Body of pancreas (tissue), 4 donors: ENCODE measurements at regions not wholly inside any gene's neighbourhood (a gene's known extent, or its start where the extent isn't known, plus 50 kb on each side); places are given as distances from the start of the nearest gene placed in this dataset.

Experiments
- POLR2A ChIP-seq, 3 donors: fragments of 450-650 bp; IDR thresholded peaks; one replicate each; pipeline ENCODE4 v1.6.1; 2016; ENCODE audit warnings: antibody characterized with exemption in 3 of 3, mild to moderate bottlenecking in 2 of 3
- TF ChIP-seq, protein P1 (sequence below), 7 experiments: fragments of 450-650 bp in 4 of 7; fragments of 200-600 bp in 3 of 7; sonication (generic) in 3 of 7; IDR thresholded peaks; one replicate each; pipeline ENCODE4 v1.5.1; 2016 to 2019; ENCODE audit warnings: antibody characterized with exemption in 7 of 7

- TF ChIP-seq, protein P1, sequence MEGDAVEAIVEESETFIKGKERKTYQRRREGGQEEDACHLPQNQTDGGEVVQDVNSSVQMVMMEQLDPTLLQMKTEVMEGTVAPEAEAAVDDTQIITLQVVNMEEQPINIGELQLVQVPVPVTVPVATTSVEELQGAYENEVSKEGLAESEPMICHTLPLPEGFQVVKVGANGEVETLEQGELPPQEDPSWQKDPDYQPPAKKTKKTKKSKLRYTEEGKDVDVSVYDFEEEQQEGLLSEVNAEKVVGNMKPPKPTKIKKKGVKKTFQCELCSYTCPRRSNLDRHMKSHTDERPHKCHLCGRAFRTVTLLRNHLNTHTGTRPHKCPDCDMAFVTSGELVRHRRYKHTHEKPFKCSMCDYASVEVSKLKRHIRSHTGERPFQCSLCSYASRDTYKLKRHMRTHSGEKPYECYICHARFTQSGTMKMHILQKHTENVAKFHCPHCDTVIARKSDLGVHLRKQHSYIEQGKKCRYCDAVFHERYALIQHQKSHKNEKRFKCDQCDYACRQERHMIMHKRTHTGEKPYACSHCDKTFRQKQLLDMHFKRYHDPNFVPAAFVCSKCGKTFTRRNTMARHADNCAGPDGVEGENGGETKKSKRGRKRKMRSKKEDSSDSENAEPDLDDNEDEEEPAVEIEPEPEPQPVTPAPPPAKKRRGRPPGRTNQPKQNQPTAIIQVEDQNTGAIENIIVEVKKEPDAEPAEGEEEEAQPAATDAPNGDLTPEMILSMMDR (IDR thresholded peaks at IDR 0.05): no peak
- no peak for TF ChIP-seq POLR2A (IDR thresholded peaks at IDR 0.05)
Measured at GRCh38 chr5:5932824-5933223, 445.5 kb downstream of the MED10 start.
